GM12892 (cell line): ENCODE measurements at regions not wholly inside any gene's neighbourhood (a gene's known extent, or its start where the extent isn't known, plus 50 kb on each side); places are given as distances from the start of the nearest gene placed in this dataset.

Experiments
- POLR2A ChIP-seq: IDR thresholded peaks from 2 replicates; pipeline ENCODE4 v1.6.1; 2011; ENCODE audit warnings: low read depth, low read length, control low read depth
- POLR2AphosphoS5 ChIP-seq: IDR thresholded peaks from 2 replicates; pipeline ENCODE4 v1.6.1; 2011; ENCODE audit warnings: low read depth, low read length, control low read depth

- TF ChIP-seq POLR2A (no peak), POLR2AphosphoS5 (no peak)
Observed at GRCh38 chr3:141680620-141681389, 57.3 kb upstream of the RNF7 start.
